HG03575 (cell line): ENCODE measurements at regions not wholly inside any gene's neighbourhood (a gene's known extent, or its start where the extent isn't known, plus 50 kb on each side); places are given as distances from the start of the nearest gene placed in this dataset.
"Not testable (repeated sequence)": the region's sequence is repeated elsewhere in the genome, so short reads cannot be mapped to it uniquely, and the experiment has no call there.

Source experiments
- ATAC-seq: cut with Tn5 transposase; IDR thresholded peaks from one replicate; pipeline ENCODE4 v1.9.1; 2021; ENCODE audit not compliant: unreplicated experiment, insufficient number of reproducible peaks, low FRiP score; ENCODE audit errors: extremely low read depth

DNA sequence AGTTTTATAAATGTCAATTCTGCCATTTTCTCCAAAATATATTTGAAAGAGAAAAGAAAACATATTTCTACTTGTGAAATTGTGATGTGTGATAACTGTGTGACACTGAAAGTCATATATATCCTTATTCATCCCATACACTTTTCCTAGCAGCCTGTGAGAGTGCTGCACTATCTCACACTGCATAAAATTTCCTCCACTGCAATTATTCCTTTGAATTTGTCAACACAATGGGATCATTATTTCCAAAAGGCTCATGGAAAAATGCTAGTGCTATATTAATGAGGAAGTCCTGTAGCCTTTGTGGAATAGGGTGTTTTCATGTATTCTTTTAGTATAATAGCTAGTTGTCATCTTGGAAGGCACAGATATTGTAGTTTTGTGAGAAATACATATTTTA, 504.1 kb downstream of the RPL10L start:
- ATAC-seq, result no peak

- ATAC-seq, result no peak
Measured at GRCh38 chr14:46147024-46147423, 504.6 kb downstream of the RPL10L start.

DNA sequence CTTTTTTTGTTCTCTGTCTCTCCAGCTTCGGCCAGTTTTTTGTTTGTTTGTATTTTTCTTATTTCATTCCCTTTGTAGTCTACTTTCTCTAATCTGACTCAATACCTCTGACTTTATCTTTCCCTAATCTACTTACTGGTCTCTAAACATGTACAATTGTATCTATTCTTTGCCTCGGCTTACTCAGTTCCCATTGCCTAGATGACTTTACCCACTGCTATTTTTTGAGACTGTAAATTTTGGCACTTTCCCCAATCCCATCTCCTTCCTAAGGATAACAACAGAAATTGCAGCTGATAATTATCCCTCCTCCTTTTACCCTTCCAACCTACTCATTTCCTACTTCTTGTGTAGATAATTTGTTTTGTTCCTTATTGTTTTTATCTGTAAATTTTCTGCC, 511.1 kb downstream of the RPL10L start:
- ATAC-seq, result no peak

- no peak for ATAC-seq
Measured at GRCh38 chr14:46139649-46140048, 511.9 kb downstream of the RPL10L start.

DNA sequence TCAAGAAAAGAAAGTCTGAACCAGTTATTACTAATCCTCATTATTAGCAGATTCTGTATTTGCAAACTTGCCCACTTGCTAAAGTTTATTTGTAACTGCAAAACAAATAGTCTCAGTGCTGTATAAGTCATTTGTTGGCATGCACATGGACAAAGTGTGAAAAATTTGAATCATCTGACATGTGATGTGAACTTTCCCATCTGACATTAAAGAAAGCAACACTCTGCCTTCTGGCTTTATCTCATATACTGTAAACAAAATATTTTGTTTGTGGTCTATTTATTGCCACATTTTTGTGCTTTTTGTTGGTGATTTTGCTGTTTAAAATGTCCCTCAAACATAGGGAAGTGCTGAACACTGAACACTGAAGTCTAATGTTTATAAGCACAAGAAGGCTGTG, 513.8 kb downstream of the RPL10L start:
- no peak for ATAC-seq

DNA sequence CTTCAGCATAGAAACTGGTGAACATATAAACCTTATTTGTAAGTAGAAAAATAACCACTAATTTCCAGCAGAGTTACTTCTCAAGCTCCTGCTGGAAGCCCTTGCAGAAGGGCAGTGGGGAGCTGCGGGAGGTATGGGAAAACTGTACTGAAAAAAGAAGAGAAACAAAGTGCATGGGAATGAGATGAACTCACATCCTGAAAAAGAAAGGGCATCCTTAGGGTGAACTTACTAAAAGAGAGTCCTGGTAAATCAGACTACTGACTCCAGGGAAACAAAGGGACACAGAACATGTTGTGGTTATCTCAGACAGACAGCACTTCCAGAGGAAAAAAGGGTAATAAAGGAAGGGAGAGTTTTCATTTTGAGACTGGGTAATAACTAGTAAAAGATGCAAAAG, 515.1 kb downstream of the RPL10L start:
- ATAC-seq, result no peak

DNA sequence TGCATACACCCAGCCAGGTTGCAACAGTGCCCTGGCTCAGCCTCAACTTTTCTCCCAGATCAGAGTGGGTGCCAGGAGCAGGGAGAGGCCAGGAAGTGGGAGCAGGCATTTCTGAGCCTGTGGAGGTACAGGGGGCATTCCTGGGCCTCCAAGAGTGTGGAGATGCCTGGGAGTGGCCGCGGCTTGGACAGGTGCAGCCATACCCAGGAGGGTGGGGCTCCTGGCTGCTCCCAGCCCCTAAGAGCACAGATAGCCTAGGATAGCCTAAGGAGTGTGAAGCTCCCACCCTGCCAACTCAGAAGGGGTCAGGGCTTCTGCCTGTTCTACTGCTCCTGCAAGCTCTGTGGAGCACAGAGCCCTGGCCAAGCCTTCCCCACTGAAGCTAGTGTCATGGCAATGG, 543.4 kb downstream of the RPL10L start:
- no peak for ATAC-seq

DNA sequence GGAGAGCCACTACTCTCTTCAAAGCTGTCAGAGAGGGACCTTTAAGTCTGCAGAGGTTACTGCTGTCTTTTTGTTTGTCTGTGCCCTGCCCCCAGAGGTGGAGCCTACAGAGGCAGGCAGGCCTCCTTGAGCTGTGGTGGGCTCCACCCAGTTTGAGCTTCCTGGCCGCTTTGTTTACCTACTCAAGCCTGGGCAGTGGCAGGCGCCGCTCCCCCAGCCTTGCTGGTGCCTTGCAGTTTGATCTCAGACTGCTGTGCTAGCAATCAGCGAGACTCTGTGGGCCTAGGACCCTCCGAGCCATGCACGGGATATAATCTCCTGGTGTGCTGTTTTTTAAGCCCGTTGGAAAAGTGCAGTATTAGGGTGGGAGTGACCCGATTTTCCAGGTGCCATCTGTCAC, 550.7 kb downstream of the RPL10L start:
- ATAC-seq, result not testable (repeated sequence)

DNA sequence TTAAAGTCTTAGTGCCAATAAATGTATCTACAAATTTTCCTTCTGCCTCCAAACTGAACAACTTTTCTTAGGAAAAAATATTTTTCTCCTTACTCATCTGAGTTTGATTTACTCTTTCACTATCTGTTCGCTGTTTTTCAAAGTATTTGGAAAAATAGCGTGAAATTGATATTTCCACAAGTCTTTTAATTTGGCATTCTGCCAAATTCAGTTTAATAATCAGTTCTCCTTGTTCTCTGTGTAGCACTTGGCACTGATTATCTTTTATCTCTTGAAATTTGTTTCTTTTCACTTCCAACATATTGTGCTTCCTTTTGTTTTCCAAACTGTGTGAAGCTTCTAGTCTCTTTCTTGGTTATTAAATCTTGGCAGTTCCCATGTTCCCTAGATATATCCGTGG, 559.8 kb downstream of the RPL10L start:
- no peak for ATAC-seq

GRCh38 chr14:46087604-46088003, 564.0 kb downstream of the RPL10L start:
- ATAC-seq, result no peak

GRCh38 chr14:46074061-46074460, 577.5 kb downstream of the RPL10L start:
- no peak for ATAC-seq

GRCh38 chr14:46063872-46064271, 587.7 kb downstream of the RPL10L start:
- ATAC-seq, result no peak

DNA sequence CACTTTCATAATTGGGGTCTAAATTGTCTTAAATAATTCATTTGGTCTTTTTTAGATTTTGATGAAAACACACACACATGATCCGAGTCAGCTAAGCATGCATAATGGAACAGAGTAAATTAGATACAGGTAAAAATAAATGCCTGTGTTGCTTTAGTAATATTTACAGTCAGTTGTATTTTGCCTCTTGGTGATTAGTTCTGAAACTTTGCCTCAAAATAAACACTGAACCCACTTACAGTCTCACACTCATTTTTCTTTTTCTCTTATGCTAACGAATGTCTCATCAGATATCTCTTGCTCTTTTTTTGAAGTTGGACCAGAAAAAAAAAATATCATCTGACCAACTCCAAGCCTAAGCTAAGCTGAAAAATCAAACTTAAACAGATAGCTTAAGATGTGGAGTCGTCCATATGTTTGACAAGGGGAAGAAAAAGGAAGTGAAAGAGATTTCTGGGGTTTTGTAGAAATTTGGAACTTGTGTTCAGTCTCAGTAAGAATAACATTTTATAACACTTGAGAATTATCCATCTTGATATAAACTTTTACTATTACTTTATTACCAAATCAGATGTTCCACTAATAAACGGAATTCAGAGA, 592.5 kb downstream of the RPL10L start:
- no peak for ATAC-seq

GRCh38 chr14:46057799-46058198, 593.8 kb downstream of the RPL10L start:
- ATAC-seq, result no peak

DNA sequence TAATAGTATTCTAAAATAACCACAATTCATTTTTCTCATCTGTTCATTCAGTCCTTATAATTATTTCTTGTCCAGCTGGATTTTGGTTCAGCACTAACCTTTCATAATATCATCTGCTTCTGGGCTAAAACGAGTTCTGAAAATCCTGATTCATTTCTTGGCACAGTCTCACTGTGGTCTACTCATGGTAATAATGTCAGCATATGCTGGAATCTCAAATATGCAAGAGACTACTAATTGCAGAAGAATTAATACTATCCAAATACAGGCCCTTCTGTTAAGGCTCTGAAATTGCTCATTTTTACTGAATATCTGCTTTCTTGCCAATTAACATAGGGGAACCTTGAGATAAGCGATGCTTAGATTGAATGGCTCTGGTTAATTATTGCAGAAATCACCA, 597.1 kb downstream of the RPL10L start:
- no peak for ATAC-seq

DNA sequence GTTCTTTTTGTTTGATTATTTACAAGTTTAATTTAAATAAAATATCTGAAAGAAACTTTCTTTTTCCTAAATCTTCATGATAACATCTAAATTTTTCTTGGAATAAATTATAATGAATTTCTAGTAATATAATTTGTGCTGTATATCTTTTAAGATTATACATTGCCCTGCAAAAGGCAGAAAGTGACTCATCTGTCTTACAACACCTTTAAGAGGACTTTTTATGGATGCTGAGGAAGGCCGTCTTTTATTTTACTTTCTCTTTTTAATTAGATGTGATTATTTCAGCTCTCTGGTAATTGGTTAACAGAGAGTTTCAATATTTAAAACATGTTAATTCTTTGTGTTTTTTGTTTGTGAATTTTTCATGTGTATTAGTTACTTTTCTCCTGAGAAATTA, 598.4 kb downstream of the RPL10L start:
- no peak for ATAC-seq

GRCh38 chr14:46051796-46052195, 599.8 kb downstream of the RPL10L start:
- ATAC-seq, result no peak

- no peak for ATAC-seq
Measured at GRCh38 chr14:46048127-46048526, 603.5 kb downstream of the RPL10L start.

DNA sequence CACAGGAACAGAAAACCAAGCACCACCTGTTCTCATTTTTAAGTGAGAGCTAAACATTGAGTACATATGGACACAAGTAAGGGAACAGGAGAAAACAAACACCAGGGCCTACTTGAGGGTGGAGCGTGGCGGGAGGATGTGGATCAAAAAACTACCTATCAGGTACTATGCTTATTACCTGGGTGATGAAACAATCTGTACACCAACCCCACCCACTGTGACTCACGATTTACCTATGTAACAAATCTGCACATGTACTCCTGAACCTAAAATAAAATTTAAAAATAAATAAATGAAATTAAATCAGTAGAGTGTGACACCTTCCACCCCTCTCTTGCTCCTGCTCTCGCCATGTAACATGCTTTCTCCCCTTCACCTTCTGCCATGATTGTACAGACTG, 615.5 kb downstream of the RPL10L start:
- no peak for ATAC-seq

GRCh38 chr14:46034305-46034704, 617.3 kb downstream of the RPL10L start:
- no peak for ATAC-seq

DNA sequence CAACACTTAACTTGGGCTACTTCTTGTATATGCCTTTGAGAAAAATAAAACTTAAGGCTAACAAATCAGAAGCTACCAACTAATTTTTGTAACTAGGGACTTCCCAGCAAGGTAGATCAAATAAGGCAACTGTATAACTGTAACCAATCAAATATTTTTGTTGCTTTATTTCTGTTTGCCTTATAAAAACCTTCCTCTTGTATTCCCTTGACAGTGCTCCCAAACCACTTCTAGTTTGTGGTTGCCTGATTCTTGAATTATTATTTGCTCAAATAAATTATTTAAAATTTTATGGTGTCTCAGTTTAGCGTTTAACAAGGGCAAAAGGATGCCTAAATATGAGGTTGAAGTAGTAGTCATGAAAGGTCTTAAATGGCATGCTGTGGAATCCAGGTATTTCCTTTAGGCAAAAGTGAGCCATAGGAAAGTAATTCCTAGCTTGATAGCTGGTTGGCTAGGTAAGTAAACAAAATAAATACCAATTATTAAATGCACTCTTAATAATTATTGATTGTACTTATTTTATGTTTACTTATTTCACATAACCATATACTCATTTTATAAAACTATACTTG, 632.6 kb downstream of the RPL10L start:
- no peak for ATAC-seq
